ENCODE measurements at regions not wholly inside any gene's neighbourhood (a gene's known extent, or its start where the extent isn't known, plus 50 kb on each side); places are given as distances from the start of the nearest gene placed in this dataset.

- no peak for TF ChIP-seq CTCF (IDR thresholded peaks at IDR 0.05)
- no peak for TF ChIP-seq POLR2A (IDR thresholded peaks at IDR 0.05)
- TF ChIP-seq EP300 (IDR thresholded peaks at IDR 0.05): no peak
Observed at GRCh38 chr2:146131048-146131447, 1611.1 kb upstream of the ZEB2 start.
